ENCODE measurements at regions not wholly inside any gene's neighbourhood (a gene's known extent, or its start where the extent isn't known, plus 50 kb on each side); places are given as distances from the start of the nearest gene placed in this dataset.

DNA sequence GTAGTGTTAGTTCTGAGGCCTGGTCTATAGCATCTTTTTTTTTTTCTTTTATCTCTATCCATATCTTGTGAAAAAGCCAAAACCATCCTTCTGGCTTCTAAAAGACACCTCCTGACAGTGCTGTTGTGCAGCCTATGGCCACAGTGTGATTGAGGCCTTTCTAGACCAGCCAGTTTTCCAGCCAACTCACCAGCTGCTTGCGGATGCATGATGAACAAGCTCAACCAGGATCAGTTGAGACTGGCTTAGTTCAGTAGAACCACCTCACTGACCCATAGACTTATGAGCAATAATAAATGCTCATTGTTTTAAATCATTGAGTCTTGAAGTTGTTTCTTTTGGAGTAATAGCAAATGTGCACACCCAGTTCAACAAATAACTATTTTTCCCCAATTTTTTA lies 296.9 kb downstream of the FAM170A start:
- Histone ChIP-seq H3K4me1 (ENCODE audit: control insufficient read depth, insufficient read depth, low read length) (no peaks in the 10 kb centered on the region), H3K27ac (ENCODE audit: insufficient read depth, low read length) (no peak overlapping the region), H3K79me1 (ENCODE audit: low read depth in 1 of 2, low read length in 2 of 2) (no peaks in the 10 kb centered on the region), H2BK5ac (ENCODE audit: low read depth, low read length, poor library complexity, severe bottlenecking) (no peak overlapping the region), H3K18ac (ENCODE audit: low read depth, low read length) (no peak overlapping the region), H3K4me2 (ENCODE audit: low read depth, low read length) (no peak overlapping the region), H4K20me1 (ENCODE audit: insufficient read depth, low read length) (no peaks in the 10 kb centered on the region), H3K27me3 (ENCODE audit: control insufficient read depth, insufficient read depth, low read length) (no peaks in the 10 kb centered on the region), H2BK20ac (ENCODE audit: low read depth, low read length) (no peak overlapping the region), H3K4ac (ENCODE audit: low read depth, low read length) (no peak overlapping the region), H2BK15ac (ENCODE audit: low read depth, low read length) (no peak overlapping the region), H3K36me3 (ENCODE audit: control insufficient read depth, insufficient read depth, low read length) (no peaks in the 10 kb centered on the region), H3K9ac (ENCODE audit: low read depth, low read length) (no peak overlapping the region), H2AFZ (replicated peaks; ENCODE audit: low read length, poor library complexity) (no peak overlapping the region), H3K4me3 (ENCODE audit: insufficient read depth, low read depth, low read length) (no peak overlapping the region), H2AK9ac (replicated peaks; ENCODE audit: low read depth, low read length, poor library complexity) (no peak overlapping the region), H3K14ac (replicated peaks; ENCODE audit: low read depth, low read length) (no peak overlapping the region), H2BK120ac (ENCODE audit: low read depth, low read length) (no peak overlapping the region), H4K8ac (ENCODE audit: low read depth in 2 of 2, low read length in 2 of 2) (no peak overlapping the region), H4K91ac (ENCODE audit: insufficient read depth, low read depth, low read length) (no peak overlapping the region), H4K5ac (ENCODE audit: low read depth, low read length) (no peak overlapping the region), H3K23ac (ENCODE audit: low read depth, low read length) (no peak overlapping the region), H2AK5ac (ENCODE audit: low read depth, low read length) (no peak overlapping the region), H3K9me1 (ENCODE audit: insufficient read depth, low read length) (no peaks in the 10 kb centered on the region), H3K9me3 (ENCODE audit: control insufficient read depth, insufficient read depth, low read length) (no peaks in the 10 kb centered on the region), H3K56ac (ENCODE audit: extremely low read depth, insufficient read depth, low read length) (no peak overlapping the region)
- dilution Hi-C loops (cut with HindIII; ENCODE audit: low sequenced_read_pairs, unreplicated experiment): no loop called here
- DNase-seq: no peak
- no CpG with 5 or more reads among the region's 1 CpG for WGBS, 2 experiments (ENCODE audit: extremely low coverage in 2 of 2, insufficient read length in 1 of 2)
- no peak for TF ChIP-seq CEBPB (IDR thresholded peaks at IDR 0.05; ENCODE audit: low read depth, low read length)
- intact Hi-C loops (cut with micrococcal nuclease): no loop called here
- ATAC-seq (ENCODE audit: low read depth): no peak
- BruUV-seq (replicated peaks): no TSS peak
- in situ Hi-C loops (cut with MboI; ENCODE audit: low sequenced_read_pairs): loop anchor here (25.0 kb wide), 1 partner anchor 2011 kb away; no protein-coding TSS in a partner anchor
- ChIA-PET POLR2A (ENCODE audit: unreplicated experiment) (no interaction called here), CTCF (no interaction called here)
